Uterus (tissue), 3 donors: ENCODE measurements at regions not wholly inside any gene's neighbourhood (a gene's known extent, or its start where the extent isn't known, plus 50 kb on each side); places are given as distances from the start of the nearest gene placed in this dataset.
A peak's percentile ranks its signal among the peaks of the same experiment; 100 is the strongest.

Experiments used
- DNase-seq, 2 donors: peaks; one replicate each; pipeline ENCODE4 v3.0.0-alpha.2; 2019 to 2020
- H3K27ac ChIP-seq, 2 donors: fragments of 200-600 bp; sonication (generic); 1 replicate in 1 of 2; 2 replicates in 1 of 2; pipeline ENCODE4 v1.5.1; 2016 to 2018
- H3K27me3 ChIP-seq, 2 donors: fragments of 200-600 bp; sonication (generic); one replicate each; pipeline ENCODE4 v1.5.1; 2018 to 2019; ENCODE audit warnings: control low read depth in 1 of 2
- H3K36me3 ChIP-seq, 2 donors: fragments of 200-600 bp; sonication (generic); one replicate each; pipeline ENCODE4 v1.5.1; 2019; ENCODE audit warnings: control low read depth in 1 of 2
- H3K4me1 ChIP-seq, 2 donors: fragments of 200-600 bp; sonication (generic); one replicate each; pipeline ENCODE4 v1.5.1; 2018 to 2019; ENCODE audit warnings: control low read depth in 1 of 2
- H3K4me3 ChIP-seq, 2 donors: fragments of 200-600 bp; sonication (generic); 1 replicate in 1 of 2; 2 replicates in 1 of 2; pipeline ENCODE4 v1.5.1; 2018 to 2019; ENCODE audit warnings: mild to moderate bottlenecking in 1 of 2
- H3K9me3 ChIP-seq, 2 donors: fragments of 200-600 bp; sonication (generic); one replicate each; pipeline ENCODE4 v1.5.1; 2019; ENCODE audit warnings: control low read depth in 1 of 2
- POLR2A ChIP-seq, 2 donors: fragments of 450-650 bp; IDR thresholded peaks; one replicate each; pipeline ENCODE4 v1.6.1; 2016; ENCODE audit warnings: antibody characterized with exemption in 2 of 2, mild to moderate bottlenecking in 1 of 2, moderate library complexity in 1 of 2
- intact Hi-C: fragments of 100-400 bp; cut with DNase I; formaldehyde crosslinking; loops from one replicate; pipeline ENCODE4 v1.15.1; 2023; ENCODE audit warnings: low total_unique reads
- TF ChIP-seq, protein P1 (sequence below), 4 experiments: fragments of 200-600 bp in 2 of 4; fragments of 450-650 bp in 2 of 4; sonication (generic) in 2 of 4; IDR thresholded peaks; one replicate each; pipeline ENCODE4 v1.5.1; 2016 to 2019; ENCODE audit warnings: antibody characterized with exemption in 4 of 4, mild to moderate bottlenecking in 2 of 4, moderate library complexity in 1 of 4
- donor health status: DM: yes; HTN: yes; CAD: no.

DNA sequence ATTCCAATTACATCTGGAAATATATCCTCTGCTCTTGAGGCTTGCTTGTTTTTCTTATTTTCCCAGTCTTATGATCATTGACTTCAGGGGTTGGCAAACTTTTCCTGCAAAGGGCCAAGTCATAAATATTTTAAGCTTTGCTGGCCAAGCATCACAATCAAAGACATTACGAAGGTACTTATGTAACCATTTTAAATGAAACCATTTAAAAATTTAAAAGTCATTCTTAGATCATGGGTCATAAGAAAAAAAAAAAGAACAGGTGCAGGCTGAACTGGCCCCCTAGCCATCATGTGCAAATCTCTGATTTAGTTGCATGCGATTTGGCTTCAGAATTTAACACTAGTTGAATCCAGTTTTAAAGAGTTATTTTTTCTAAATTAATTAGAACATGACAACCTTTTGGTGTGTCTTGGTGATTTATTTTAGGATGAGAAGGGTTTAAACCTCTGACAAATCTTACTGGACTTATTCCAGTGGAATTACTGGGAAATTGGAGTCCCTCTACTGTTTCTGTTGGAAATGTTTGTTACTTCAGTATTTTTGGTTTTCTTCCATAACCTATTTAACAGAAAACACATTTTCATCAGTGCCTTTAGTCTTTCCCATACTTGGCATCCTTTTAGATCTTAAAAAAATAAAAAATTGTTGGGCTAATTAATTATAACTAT is 148.1 kb downstream of the NHLRC3 start:
- Histone ChIP-seq H3K36me3 (no peaks in the 10 kb centered on the region), H3K9me3 (no peaks in the 10 kb centered on the region), H3K27me3 (no peaks in the 10 kb centered on the region), H3K4me3 (no peak overlapping the region), H3K27ac (peak overlapping the region in 1 of 2 donors; percentile 54), H3K4me1 (no peaks in the 10 kb centered on the region)
- intact Hi-C loops = no loop called here
- DNase-seq = peak; percentile 18 to 25
- TF ChIP-seq, protein P1, sequence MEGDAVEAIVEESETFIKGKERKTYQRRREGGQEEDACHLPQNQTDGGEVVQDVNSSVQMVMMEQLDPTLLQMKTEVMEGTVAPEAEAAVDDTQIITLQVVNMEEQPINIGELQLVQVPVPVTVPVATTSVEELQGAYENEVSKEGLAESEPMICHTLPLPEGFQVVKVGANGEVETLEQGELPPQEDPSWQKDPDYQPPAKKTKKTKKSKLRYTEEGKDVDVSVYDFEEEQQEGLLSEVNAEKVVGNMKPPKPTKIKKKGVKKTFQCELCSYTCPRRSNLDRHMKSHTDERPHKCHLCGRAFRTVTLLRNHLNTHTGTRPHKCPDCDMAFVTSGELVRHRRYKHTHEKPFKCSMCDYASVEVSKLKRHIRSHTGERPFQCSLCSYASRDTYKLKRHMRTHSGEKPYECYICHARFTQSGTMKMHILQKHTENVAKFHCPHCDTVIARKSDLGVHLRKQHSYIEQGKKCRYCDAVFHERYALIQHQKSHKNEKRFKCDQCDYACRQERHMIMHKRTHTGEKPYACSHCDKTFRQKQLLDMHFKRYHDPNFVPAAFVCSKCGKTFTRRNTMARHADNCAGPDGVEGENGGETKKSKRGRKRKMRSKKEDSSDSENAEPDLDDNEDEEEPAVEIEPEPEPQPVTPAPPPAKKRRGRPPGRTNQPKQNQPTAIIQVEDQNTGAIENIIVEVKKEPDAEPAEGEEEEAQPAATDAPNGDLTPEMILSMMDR (IDR thresholded peaks at IDR 0.05) = no peak
- no peak for TF ChIP-seq POLR2A (IDR thresholded peaks at IDR 0.05)

GRCh38 chr13:39189778-39190177 is 151.5 kb downstream of the NHLRC3 start:
- TF ChIP-seq, protein P1 (IDR thresholded peaks at IDR 0.05) = no peak
- no peak for TF ChIP-seq POLR2A (IDR thresholded peaks at IDR 0.05)
- Histone ChIP-seq H3K36me3 (no peaks in the 10 kb centered on the region), H3K9me3 (no peaks in the 10 kb centered on the region), H3K27ac (no peak overlapping the region), H3K4me1 (no peaks in the 10 kb centered on the region), H3K4me3 (no peak overlapping the region), H3K27me3 (no peaks in the 10 kb centered on the region)
- intact Hi-C loops = no loop called here
- DNase-seq = no peak

GRCh38 chr13:39196965-39197646 is 158.8 kb downstream of the NHLRC3 start:
- Histone ChIP-seq H3K27ac (peak overlapping the region in 1 of 2 donors; percentile 15), H3K4me1 (no peaks in the 10 kb centered on the region), H3K36me3 (no peaks in the 10 kb centered on the region), H3K9me3 (no peaks in the 10 kb centered on the region), H3K27me3 (no peaks in the 10 kb centered on the region), H3K4me3 (no peak overlapping the region)
- TF ChIP-seq, protein P1 (IDR thresholded peaks at IDR 0.05) = no peak
- TF ChIP-seq POLR2A (IDR thresholded peaks at IDR 0.05) = no peak
- intact Hi-C loops = no loop called here
- no peak for DNase-seq

- H3K27ac ChIP-seq = peak overlapping the region in 1 of 2 donors; percentile 15
- no peak overlapping the region for H3K4me3 ChIP-seq
- TF ChIP-seq, protein P1 (IDR thresholded peaks at IDR 0.05) = no peak
- no peak for TF ChIP-seq POLR2A (IDR thresholded peaks at IDR 0.05)
- H3K36me3 ChIP-seq = no peaks in the 10 kb centered on the region
- no peaks in the 10 kb centered on the region for H3K9me3 ChIP-seq
- intact Hi-C loops = no loop called here
- no peaks in the 10 kb centered on the region for H3K4me1 ChIP-seq
- no peaks in the 10 kb centered on the region for H3K27me3 ChIP-seq
- no peak for DNase-seq
Observed at GRCh38 chr13:39197647-39198007, 159.4 kb downstream of the NHLRC3 start.

- Histone ChIP-seq H3K27me3 (no peaks in the 10 kb centered on the region), H3K4me3 (no peak overlapping the region), H3K9me3 (no peaks in the 10 kb centered on the region), H3K36me3 (no peaks in the 10 kb centered on the region), H3K27ac (no peak overlapping the region), H3K4me1 (no peaks in the 10 kb centered on the region)
- TF ChIP-seq POLR2A (IDR thresholded peaks at IDR 0.05) = no peak
- TF ChIP-seq, protein P1 (IDR thresholded peaks at IDR 0.05) = no peak
- intact Hi-C loops = no loop called here
- DNase-seq = no peak
Observed at GRCh38 chr13:39200249-39200910, 162.1 kb downstream of the NHLRC3 start.
